Uterus (tissue), 3 donors: ENCODE measurements at regions not wholly inside any gene's neighbourhood (a gene's known extent, or its start where the extent isn't known, plus 50 kb on each side); places are given as distances from the start of the nearest gene placed in this dataset.

Experiments
- DNase-seq, 2 donors: peaks; one replicate each; pipeline ENCODE4 v3.0.0-alpha.2; 2019 to 2020
- H3K27ac ChIP-seq, 2 donors: fragments of 200-600 bp; sonication (generic); 1 replicate in 1 of 2; 2 replicates in 1 of 2; pipeline ENCODE4 v1.5.1; 2016 to 2018
- H3K27me3 ChIP-seq, 2 donors: fragments of 200-600 bp; sonication (generic); one replicate each; pipeline ENCODE4 v1.5.1; 2018 to 2019; ENCODE audit warnings: control low read depth in 1 of 2
- H3K36me3 ChIP-seq, 2 donors: fragments of 200-600 bp; sonication (generic); one replicate each; pipeline ENCODE4 v1.5.1; 2019; ENCODE audit warnings: control low read depth in 1 of 2
- H3K4me1 ChIP-seq, 2 donors: fragments of 200-600 bp; sonication (generic); one replicate each; pipeline ENCODE4 v1.5.1; 2018 to 2019; ENCODE audit warnings: control low read depth in 1 of 2
- H3K4me3 ChIP-seq, 2 donors: fragments of 200-600 bp; sonication (generic); 1 replicate in 1 of 2; 2 replicates in 1 of 2; pipeline ENCODE4 v1.5.1; 2018 to 2019; ENCODE audit warnings: mild to moderate bottlenecking in 1 of 2
- H3K9me3 ChIP-seq, 2 donors: fragments of 200-600 bp; sonication (generic); one replicate each; pipeline ENCODE4 v1.5.1; 2019; ENCODE audit warnings: control low read depth in 1 of 2
- CTCF ChIP-seq, 4 experiments: fragments of 200-600 bp in 2 of 4; fragments of 450-650 bp in 2 of 4; sonication (generic) in 2 of 4; IDR thresholded peaks; one replicate each; pipeline ENCODE4 v1.5.1; 2016 to 2019; ENCODE audit warnings: antibody characterized with exemption in 4 of 4, mild to moderate bottlenecking in 2 of 4, moderate library complexity in 1 of 4
- POLR2A ChIP-seq, 2 donors: fragments of 450-650 bp; IDR thresholded peaks; one replicate each; pipeline ENCODE4 v1.6.1; 2016; ENCODE audit warnings: antibody characterized with exemption in 2 of 2, mild to moderate bottlenecking in 1 of 2, moderate library complexity in 1 of 2
- intact Hi-C: fragments of 100-400 bp; cut with DNase I; formaldehyde crosslinking; loops from one replicate; pipeline ENCODE4 v1.15.1; 2023; ENCODE audit warnings: low total_unique reads
- donor health status: DM: yes; HTN: yes; CAD: no.

- H3K9me3 ChIP-seq, result no peaks in the 10 kb centered on the region
- no peak for DNase-seq
- H3K27me3 ChIP-seq, result no peaks in the 10 kb centered on the region
- intact Hi-C loops, result no loop called here
- no peak overlapping the region for H3K4me3 ChIP-seq
- no peaks in the 10 kb centered on the region for H3K36me3 ChIP-seq
- TF ChIP-seq POLR2A (IDR thresholded peaks at IDR 0.05), result no peak
- TF ChIP-seq CTCF (IDR thresholded peaks at IDR 0.05), result no peak
- H3K4me1 ChIP-seq, result no peaks in the 10 kb centered on the region
- H3K27ac ChIP-seq, result no peak overlapping the region
Measured at GRCh38 chr5:58066076-58066475, 393.8 kb downstream of the PLK2 start.

GRCh38 chr5:58064801-58065200, 395.1 kb downstream of the PLK2 start:
- H3K4me3 ChIP-seq, result no peak overlapping the region
- no peaks in the 10 kb centered on the region for H3K9me3 ChIP-seq
- no peaks in the 10 kb centered on the region for H3K27me3 ChIP-seq
- H3K4me1 ChIP-seq, result no peaks in the 10 kb centered on the region
- H3K27ac ChIP-seq, result no peak overlapping the region
- no peaks in the 10 kb centered on the region for H3K36me3 ChIP-seq
- DNase-seq, result no peak
- no peak for TF ChIP-seq POLR2A (IDR thresholded peaks at IDR 0.05)
- no peak for TF ChIP-seq CTCF (IDR thresholded peaks at IDR 0.05)
- intact Hi-C loops, result no loop called here

DNA sequence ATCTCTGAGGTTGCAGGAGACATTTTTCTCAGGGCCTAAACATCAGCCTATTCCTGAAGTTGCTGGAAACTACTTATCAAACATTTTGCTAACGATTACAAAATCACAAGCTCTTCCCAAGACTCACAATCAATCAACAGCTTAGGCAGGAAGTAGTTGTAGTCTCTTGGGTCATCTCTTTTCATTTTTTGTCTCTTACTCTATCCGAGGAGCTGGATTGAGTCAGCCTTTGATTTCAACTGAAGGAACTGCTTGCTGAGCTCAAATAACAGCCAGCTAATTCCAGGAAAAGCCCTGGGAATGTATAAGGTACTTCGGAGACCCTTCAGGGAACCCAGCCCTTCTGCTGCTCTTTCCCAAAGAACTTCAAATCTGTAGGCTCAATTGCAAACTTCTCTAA, 398.9 kb downstream of the PLK2 start:
- no peak for DNase-seq
- no peaks in the 10 kb centered on the region for H3K4me1 ChIP-seq
- H3K4me3 ChIP-seq, result no peak overlapping the region
- TF ChIP-seq POLR2A (IDR thresholded peaks at IDR 0.05), result no peak
- TF ChIP-seq CTCF (IDR thresholded peaks at IDR 0.05), result no peak
- intact Hi-C loops, result no loop called here
- H3K36me3 ChIP-seq, result no peaks in the 10 kb centered on the region
- no peaks in the 10 kb centered on the region for H3K27me3 ChIP-seq
- no peak overlapping the region for H3K27ac ChIP-seq
- H3K9me3 ChIP-seq, result no peaks in the 10 kb centered on the region

DNA sequence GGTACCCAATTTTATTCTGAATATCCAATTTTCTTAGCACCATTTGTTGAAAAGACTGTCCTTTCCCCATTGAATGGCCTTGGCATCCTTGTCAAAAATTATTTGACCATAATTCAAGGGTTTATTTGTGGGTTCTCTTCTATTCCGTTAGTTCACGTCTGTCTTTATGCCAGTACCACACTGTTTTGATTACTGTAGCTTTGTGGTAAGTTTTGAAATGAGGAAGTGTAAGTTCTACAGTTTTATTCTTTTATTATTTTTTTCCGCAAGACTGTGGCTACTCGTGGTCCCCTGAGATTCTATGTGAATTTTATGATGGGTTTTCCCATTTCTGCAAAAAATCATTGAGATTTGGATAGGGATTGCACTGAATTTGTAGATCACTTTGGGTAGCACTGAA, 402.6 kb downstream of the PLK2 start:
- Histone ChIP-seq H3K36me3 (no peaks in the 10 kb centered on the region), H3K4me1 (no peaks in the 10 kb centered on the region), H3K27me3 (no peaks in the 10 kb centered on the region), H3K9me3 (no peaks in the 10 kb centered on the region), H3K27ac (no peak overlapping the region), H3K4me3 (no peak overlapping the region)
- intact Hi-C loops, result no loop called here
- no peak for DNase-seq
- TF ChIP-seq CTCF (IDR thresholded peaks at IDR 0.05), result no peak
- no peak for TF ChIP-seq POLR2A (IDR thresholded peaks at IDR 0.05)

GRCh38 chr5:58056546-58056945, 403.3 kb downstream of the PLK2 start:
- TF ChIP-seq CTCF (IDR thresholded peaks at IDR 0.05) (no peak), POLR2A (IDR thresholded peaks at IDR 0.05) (no peak)
- intact Hi-C loops, result no loop called here
- H3K27ac ChIP-seq, result no peak overlapping the region
- H3K4me1 ChIP-seq, result no peaks in the 10 kb centered on the region
- H3K4me3 ChIP-seq, result no peak overlapping the region
- H3K27me3 ChIP-seq, result no peaks in the 10 kb centered on the region
- no peaks in the 10 kb centered on the region for H3K36me3 ChIP-seq
- H3K9me3 ChIP-seq, result no peaks in the 10 kb centered on the region
- no peak for DNase-seq
